Renal pelvis (tissue), 1 donor: ENCODE measurements at regions not wholly inside any gene's neighbourhood (a gene's known extent, or its start where the extent isn't known, plus 50 kb on each side); places are given as distances from the start of the nearest gene placed in this dataset.
"Not testable (repeated sequence)": the region's sequence is repeated elsewhere in the genome, so short reads cannot be mapped to it uniquely, and the experiment has no call there.

ENCODE experiments used
- DNase-seq: peaks from one replicate; pipeline ENCODE4 v3.0.0-alpha.2; 2013

- DNase-seq: no peak
These were observed 287.4 kb upstream of the TARS1 start for GRCh38 chr5:33153372-33153771.

DNA sequence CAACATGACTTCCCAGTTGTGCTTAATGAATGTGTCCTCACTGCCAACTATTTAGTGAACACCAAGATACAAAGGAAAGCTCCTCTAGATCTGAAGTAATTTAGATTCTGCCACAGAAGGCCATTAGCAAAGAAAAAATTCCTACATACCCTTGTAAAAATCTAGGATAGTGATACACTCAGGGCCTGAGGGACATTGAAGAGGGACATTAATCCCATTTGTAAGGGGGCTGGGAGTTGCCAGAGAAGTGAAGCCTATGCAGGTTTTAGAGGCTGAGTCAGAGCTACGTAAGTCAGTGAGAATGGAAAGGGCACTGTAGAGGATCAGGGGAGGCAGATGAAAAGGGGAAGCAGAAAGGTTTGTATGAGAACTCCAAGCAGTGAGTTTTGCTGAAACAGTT is 286.9 kb upstream of the TARS1 start:
- DNase-seq: no peak

DNA sequence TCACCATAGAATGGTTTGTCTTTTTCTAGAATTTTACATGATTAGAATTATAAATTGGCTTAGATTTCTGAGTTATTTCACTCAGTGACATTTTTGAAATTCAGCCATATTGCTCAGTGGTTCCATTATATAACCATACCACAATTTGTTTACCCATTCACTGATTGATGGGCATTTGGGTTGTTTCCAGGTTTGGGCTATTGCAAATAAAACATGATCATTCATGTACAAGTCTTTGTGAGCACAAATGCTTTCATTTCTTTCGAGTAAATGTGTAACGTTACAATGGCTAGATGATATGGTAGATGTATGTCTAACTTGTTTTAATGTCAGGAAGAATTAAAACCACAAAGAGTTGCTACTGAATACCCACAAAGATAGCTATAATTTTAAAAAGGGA is 279.9 kb upstream of the TARS1 start:
- DNase-seq: no peak

- no peak for DNase-seq
These were observed 279.3 kb upstream of the TARS1 start for GRCh38 chr5:33161421-33161820.

- no peak for DNase-seq
These were observed 278.7 kb upstream of the TARS1 start for GRCh38 chr5:33162057-33162456.

- no peak for DNase-seq
These were observed 274.2 kb upstream of the TARS1 start for GRCh38 chr5:33166522-33166921.

GRCh38 chr5:33166948-33167347 is 273.8 kb upstream of the TARS1 start:
- no peak for DNase-seq

- no peak for DNase-seq
These were observed 273.2 kb upstream of the TARS1 start for GRCh38 chr5:33167541-33167940.

- DNase-seq: no peak
These were observed 270.4 kb upstream of the TARS1 start for GRCh38 chr5:33170411-33170810.

DNA sequence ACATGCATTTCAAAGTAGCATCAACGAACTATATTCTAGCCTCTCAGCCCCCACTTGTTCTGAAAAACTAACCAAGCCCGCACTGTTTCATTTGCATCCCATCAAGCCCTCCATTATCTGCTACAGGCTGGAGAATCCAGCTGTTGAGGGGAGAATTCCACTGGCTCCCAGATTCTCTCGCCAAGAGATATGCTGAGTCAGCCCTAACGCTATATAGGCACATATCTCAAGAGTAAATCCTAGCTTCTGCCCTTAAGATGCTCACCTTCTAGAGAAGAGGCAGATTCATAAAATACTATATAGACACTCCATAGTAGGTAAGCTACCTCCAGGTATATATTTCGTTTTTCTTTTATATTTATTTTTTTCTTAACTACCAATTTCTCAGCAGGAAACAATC is 266.4 kb upstream of the TARS1 start:
- DNase-seq: no peak

- no peak for DNase-seq
These were observed 261.5 kb upstream of the TARS1 start for GRCh38 chr5:33179301-33179700.

DNA sequence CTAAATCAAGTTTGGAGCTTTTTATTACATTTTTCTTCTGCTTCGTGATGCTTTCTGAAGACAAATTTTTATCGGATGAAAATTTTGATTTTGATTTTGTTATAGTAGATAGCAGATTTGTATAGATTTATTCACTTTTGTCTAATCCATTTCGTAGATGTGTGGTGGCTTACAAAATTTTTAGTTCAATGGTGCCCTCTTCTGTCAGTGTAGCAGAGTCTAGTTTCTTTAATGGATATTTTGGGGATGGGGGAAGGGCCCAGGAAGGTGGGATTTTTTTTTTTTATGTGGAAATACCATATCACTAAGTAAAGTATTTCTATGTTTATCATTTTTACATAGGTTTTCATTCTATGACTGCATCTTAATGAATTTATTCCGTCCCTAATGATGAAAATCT is 259.9 kb upstream of the TARS1 start:
- DNase-seq: no peak

- no peak for DNase-seq
These were observed 257.8 kb upstream of the TARS1 start for GRCh38 chr5:33182986-33183385.

DNA sequence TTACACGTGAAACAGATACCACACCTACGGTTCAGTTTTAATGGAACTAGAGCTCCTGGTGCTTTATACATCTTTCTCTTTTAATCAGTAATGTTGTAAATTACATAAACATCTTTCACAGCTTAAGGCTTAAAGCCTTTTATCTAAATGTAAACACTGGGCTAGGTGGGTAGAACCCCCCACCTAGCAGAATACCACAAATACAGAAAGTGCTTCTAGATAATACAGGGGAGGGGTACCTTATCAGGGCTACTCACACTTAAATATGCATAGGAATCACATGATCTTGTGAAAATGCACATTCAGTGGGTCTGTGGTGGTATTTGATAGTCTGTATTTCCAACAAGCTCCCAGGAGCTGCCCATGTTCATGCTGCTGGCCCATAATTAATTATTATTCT is 256.4 kb upstream of the TARS1 start:
- DNase-seq: no peak

GRCh38 chr5:33188089-33188488 is 252.7 kb upstream of the TARS1 start:
- DNase-seq: no peak

DNA sequence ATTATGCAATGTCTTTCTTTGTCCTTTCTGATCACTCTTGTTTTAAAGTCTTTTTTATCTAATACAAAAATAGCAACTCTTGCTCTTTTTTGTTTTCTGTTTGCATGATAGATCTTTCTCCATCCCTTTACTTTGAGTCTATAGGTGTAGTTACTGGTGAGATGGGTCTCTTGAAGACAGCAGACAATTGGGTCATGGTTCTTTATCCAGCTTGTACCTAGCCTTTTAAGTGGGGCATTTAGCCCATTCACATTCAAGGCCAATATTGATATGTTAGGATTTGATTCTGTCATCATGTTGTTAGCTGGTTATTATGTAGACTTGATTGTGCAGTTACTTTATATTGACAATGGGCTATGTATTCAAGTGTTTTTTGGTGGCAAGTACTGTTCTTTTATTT is 245.9 kb upstream of the TARS1 start:
- no peak for DNase-seq

GRCh38 chr5:33195431-33196165 is 245.2 kb upstream of the TARS1 start:
- no peak for DNase-seq

GRCh38 chr5:33198836-33199235 is 241.9 kb upstream of the TARS1 start:
- no peak for DNase-seq

GRCh38 chr5:33203931-33204330 is 236.8 kb upstream of the TARS1 start:
- no peak for DNase-seq

DNA sequence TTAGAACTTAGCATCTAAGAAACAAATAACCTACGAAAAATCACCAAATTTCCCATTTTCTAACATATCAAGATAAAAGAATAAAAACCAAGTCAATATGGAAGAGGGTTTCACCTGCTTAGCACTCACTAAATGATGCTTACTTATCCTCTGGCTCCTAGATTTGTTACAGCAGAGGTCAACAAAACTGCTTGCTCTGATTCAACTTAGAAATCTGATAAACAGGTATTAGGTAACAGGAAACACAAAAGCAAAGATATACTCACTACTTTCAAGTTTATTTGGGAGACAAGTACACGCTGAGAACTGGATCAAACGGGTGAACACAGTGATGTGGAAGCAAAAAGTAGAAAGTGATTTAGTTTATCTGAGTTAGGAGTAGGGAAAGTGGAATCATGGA is 235.7 kb upstream of the TARS1 start:
- no peak for DNase-seq

GRCh38 chr5:33205727-33206410 is 234.9 kb upstream of the TARS1 start:
- no peak for DNase-seq

- DNase-seq: no peak
These were observed 233.7 kb upstream of the TARS1 start for GRCh38 chr5:33206962-33207506.

DNA sequence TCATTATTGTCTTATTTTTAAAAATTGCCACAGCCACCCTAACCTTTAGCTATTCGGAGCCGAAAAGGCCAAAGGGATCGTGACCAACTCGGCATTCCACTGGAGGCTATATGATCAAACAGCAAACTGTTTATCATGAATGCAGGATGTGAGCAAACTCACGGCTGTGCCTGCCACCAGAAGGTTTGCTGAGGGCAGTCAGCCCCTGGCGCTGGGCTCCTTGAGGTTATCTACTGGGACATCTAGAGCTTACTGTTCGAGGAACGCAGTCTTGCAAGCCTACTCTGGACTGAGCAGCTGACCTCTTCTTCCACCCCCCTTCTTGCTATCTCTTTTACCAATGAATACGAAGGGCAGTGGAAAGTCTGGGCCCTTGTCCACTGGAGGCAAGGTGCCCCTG is 231.5 kb upstream of the TARS1 start:
- DNase-seq: no peak

DNA sequence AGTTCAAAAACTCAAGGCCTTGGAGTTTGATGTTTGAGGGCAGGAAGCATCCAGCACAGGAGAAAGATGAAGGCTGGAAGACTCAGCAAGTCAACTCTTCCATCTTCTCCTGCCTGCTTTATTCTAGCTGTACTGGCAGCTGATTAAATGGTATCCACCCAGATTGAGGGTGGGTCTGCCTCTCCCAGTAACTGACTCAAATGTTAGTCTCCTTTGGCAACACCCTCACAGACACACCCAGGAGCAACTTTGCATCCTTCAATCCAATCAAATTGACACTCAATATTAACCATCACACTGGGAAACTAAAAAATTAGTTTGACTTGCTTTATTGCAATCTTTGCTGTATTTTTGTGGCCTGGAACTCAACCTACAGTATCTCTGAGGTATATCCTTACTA is 230.5 kb upstream of the TARS1 start:
- DNase-seq: not testable (repeated sequence)
